Ascending aorta (tissue), 2 donors: ENCODE measurements at regions not wholly inside any gene's neighbourhood (a gene's known extent, or its start where the extent isn't known, plus 50 kb on each side); places are given as distances from the start of the nearest gene placed in this dataset.

Source experiments
- DNase-seq, 2 donors: peaks; one replicate each; pipeline ENCODE4 v3.0.0-alpha.2; 2019; ENCODE audit warnings: low spot score in 2 of 2
- H3K27ac ChIP-seq, 2 donors: fragments of 200-600 bp; sonication (generic); one replicate each; pipeline ENCODE4 v1.5.1; 2016 to 2017; ENCODE audit warnings: mild to moderate bottlenecking in 1 of 2
- H3K27me3 ChIP-seq: fragments of 200-600 bp; sonication (generic); one replicate; pipeline ENCODE4 v1.5.1; 2017
- H3K36me3 ChIP-seq, 2 donors: fragments of 200-600 bp; sonication (generic); one replicate each; pipeline ENCODE4 v1.5.1; 2016
- H3K4me1 ChIP-seq, 2 donors: fragments of 200-600 bp; sonication (generic); one replicate each; pipeline ENCODE4 v1.5.1; 2016 to 2017; ENCODE audit warnings: mild to moderate bottlenecking in 1 of 2
- H3K4me3 ChIP-seq, 2 donors: fragments of 200-600 bp; sonication (generic); one replicate each; pipeline ENCODE4 v1.5.1; 2016 to 2017; ENCODE audit warnings: mild to moderate bottlenecking in 1 of 2
- H3K9me3 ChIP-seq, 2 donors: fragments of 200-600 bp; sonication (generic); one replicate each; pipeline ENCODE4 v1.5.1; 2016
- intact Hi-C: fragments of 100-400 bp; cut with DNase I; formaldehyde crosslinking; loops from one replicate; pipeline ENCODE4 v1.15.1; 2023
- TF ChIP-seq, protein P1 (sequence below), 3 experiments: fragments of 200-600 bp in 2 of 3; fragments of 450-650 bp in 1 of 3; sonication (generic) in 2 of 3; IDR thresholded peaks; one replicate each; pipeline ENCODE4 v1.5.1; 2016 to 2019; ENCODE audit warnings: antibody characterized with exemption in 3 of 3, mild to moderate bottlenecking in 1 of 3, moderate library complexity in 1 of 3

DNA sequence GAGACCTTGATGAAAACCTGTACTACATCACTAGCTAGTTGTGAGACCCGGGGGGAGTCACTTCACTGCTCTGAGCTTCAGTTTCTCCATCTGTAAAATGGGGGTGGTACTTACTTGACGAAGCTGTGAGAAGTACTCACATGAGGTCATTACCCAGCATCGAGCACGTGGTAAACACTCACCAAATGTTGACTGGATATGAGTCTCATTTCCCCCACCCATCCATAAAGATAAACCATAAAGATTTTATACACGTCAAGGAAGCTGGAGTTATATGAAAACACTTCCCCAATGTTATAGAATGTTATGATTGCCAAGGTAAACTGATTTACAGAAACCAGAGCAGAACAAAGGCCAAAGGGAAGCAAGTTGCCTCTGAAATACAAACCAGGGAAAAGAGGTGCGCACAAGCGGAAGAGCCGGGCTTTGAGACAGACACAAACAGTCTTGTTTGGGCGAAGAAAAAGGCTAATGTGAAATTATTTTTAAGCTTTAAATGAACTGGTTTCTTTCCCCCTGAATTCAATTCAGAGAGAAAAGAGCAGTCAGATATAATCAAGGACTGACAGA lies 536.8 kb downstream of the MED13L start:
- TF ChIP-seq, protein P1, sequence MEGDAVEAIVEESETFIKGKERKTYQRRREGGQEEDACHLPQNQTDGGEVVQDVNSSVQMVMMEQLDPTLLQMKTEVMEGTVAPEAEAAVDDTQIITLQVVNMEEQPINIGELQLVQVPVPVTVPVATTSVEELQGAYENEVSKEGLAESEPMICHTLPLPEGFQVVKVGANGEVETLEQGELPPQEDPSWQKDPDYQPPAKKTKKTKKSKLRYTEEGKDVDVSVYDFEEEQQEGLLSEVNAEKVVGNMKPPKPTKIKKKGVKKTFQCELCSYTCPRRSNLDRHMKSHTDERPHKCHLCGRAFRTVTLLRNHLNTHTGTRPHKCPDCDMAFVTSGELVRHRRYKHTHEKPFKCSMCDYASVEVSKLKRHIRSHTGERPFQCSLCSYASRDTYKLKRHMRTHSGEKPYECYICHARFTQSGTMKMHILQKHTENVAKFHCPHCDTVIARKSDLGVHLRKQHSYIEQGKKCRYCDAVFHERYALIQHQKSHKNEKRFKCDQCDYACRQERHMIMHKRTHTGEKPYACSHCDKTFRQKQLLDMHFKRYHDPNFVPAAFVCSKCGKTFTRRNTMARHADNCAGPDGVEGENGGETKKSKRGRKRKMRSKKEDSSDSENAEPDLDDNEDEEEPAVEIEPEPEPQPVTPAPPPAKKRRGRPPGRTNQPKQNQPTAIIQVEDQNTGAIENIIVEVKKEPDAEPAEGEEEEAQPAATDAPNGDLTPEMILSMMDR (IDR thresholded peaks at IDR 0.05): no peak
- intact Hi-C loops: no loop called here
- Histone ChIP-seq H3K9me3 (no peaks in the 10 kb centered on the region), H3K36me3 (no peaks in the 10 kb centered on the region), H3K27ac (no peak overlapping the region), H3K27me3 (no peaks in the 10 kb centered on the region), H3K4me3 (no peak overlapping the region), H3K4me1 (no peaks in the 10 kb centered on the region)
- no peak for DNase-seq

DNA sequence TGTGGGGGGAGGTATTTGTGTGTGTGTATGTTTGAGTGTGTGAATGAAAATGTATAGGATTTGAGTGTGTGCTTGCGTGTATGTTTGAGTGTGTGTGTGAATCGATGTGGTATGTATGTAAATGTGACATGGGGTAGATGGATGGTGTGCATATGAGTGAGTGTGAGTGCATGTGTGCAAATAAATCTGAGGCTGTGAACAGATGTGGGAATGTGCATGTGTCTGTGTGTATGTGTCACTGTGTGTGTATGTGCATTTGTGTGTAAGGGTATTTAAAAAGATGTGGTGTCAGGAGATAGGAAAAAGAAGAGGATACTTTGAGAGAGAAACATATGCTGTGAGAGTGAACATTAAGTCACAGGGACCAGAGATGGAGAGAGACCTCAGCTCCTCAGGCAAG lies 539.6 kb downstream of the MED13L start:
- TF ChIP-seq, protein P1 (IDR thresholded peaks at IDR 0.05): no peak
- intact Hi-C loops: no loop called here
- Histone ChIP-seq H3K36me3 (no peaks in the 10 kb centered on the region), H3K4me1 (no peaks in the 10 kb centered on the region), H3K27me3 (no peaks in the 10 kb centered on the region), H3K4me3 (no peak overlapping the region), H3K9me3 (no peaks in the 10 kb centered on the region), H3K27ac (no peak overlapping the region)
- DNase-seq: no peak

DNA sequence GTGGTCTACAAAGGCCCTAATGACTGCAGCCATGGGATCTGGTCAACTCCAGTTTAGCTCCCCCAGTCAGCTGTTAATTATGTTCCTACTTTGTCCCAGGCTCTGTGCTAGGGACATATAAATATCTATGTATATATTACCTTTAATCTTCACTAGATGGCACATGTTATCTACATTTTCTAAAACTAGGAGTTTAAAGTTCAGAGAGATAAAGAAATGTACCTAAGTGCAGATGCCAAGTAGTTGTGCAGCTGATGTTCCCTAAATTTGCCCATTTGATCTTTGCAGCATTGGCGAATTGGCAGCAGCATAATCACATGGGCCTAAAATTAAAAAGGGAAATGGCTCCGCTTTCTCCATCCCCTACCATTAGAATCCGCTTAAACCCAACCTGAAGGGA lies 541.1 kb downstream of the MED13L start:
- H3K27me3 ChIP-seq: no peaks in the 10 kb centered on the region
- H3K4me1 ChIP-seq: no peaks in the 10 kb centered on the region
- H3K9me3 ChIP-seq: no peaks in the 10 kb centered on the region
- no peak for DNase-seq
- no peak overlapping the region for H3K4me3 ChIP-seq
- intact Hi-C loops: no loop called here
- TF ChIP-seq, protein P1 (IDR thresholded peaks at IDR 0.05): no peak
- no peaks in the 10 kb centered on the region for H3K36me3 ChIP-seq
- no peak overlapping the region for H3K27ac ChIP-seq

DNA sequence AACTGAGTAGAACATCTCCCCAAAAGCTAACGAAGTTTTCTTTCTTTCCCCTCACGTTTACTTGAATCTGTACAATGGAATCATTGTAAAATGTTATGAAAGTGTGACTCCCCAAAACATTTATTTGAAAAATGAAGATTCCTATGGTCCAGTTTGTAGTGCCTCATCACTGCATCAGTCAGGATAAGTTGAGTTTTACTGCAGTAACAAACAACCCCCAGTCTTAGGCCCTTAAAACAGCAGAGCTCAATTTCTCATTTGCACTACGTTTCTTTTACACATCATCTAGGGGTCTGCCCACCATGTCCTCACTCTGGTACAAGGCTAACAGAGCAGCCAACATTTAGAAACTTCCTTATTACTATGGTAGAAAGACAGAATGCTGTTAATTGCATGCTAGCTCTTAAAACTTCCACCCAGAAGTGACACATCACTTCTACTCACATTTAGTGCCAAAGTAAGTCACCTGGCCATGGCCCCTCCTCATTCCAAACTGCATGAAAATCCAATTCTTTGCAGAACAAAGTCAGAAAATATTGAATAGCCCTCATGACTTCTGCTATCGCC lies 546.4 kb downstream of the MED13L start:
- Histone ChIP-seq H3K27me3 (no peaks in the 10 kb centered on the region), H3K4me3 (no peak overlapping the region), H3K36me3 (no peaks in the 10 kb centered on the region), H3K4me1 (no peaks in the 10 kb centered on the region), H3K9me3 (no peaks in the 10 kb centered on the region), H3K27ac (no peak overlapping the region)
- DNase-seq: no peak
- intact Hi-C loops: no loop called here
- TF ChIP-seq, protein P1 (IDR thresholded peaks at IDR 0.05): no peak

DNA sequence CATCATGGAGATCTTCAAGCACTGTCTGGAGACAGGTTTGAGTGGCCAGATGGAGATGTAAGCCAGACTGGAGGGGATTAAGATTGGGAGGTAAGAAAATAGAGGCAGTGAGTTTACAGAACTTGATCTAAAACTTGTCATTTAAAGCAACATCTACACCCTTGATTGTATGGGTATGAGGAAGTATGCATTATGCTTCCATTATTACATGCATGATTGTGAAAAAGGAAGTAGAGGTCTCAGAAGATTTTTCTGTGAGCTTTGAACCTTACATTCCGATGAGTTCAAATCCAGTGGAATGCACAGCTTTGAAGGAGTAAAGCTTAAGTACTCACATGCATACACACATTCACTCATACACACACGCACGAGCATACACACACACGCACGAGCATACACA lies 550.8 kb downstream of the MED13L start:
- TF ChIP-seq, protein P1 (IDR thresholded peaks at IDR 0.05): no peak
- Histone ChIP-seq H3K27me3 (no peaks in the 10 kb centered on the region), H3K4me3 (no peak overlapping the region), H3K36me3 (no peaks in the 10 kb centered on the region), H3K27ac (no peak overlapping the region), H3K9me3 (no peaks in the 10 kb centered on the region), H3K4me1 (no peaks in the 10 kb centered on the region)
- no peak for DNase-seq
- intact Hi-C loops: no loop called here

DNA sequence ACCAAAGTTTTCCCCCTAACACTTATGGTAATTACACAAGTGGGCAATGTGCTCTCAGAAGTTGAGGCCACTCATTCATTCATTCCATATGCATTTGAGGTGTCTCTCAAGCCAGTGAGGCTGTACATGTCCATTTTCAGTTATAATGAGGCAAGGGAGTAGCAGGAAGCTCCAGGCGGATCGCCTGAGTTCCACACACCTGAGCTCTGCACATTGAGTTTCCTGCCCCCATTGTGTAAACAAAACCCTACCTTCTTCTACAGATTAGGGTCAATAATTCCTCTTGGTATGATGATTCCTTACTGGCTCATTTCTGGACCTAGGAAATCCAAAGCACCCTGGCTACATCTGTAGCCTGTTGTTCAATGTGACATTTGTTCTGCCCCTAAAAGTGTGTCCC lies 555.3 kb downstream of the MED13L start:
- TF ChIP-seq, protein P1 (IDR thresholded peaks at IDR 0.05): no peak
- no peak overlapping the region for H3K27ac ChIP-seq
- no peaks in the 10 kb centered on the region for H3K4me1 ChIP-seq
- no peaks in the 10 kb centered on the region for H3K27me3 ChIP-seq
- no peak for DNase-seq
- intact Hi-C loops: no loop called here
- H3K36me3 ChIP-seq: no peaks in the 10 kb centered on the region
- no peak overlapping the region for H3K4me3 ChIP-seq
- no peaks in the 10 kb centered on the region for H3K9me3 ChIP-seq
